ENCODE measurements at regions not wholly inside any gene's neighbourhood (a gene's known extent, or its start where the extent isn't known, plus 50 kb on each side); places are given as distances from the start of the nearest gene placed in this dataset.

DNA sequence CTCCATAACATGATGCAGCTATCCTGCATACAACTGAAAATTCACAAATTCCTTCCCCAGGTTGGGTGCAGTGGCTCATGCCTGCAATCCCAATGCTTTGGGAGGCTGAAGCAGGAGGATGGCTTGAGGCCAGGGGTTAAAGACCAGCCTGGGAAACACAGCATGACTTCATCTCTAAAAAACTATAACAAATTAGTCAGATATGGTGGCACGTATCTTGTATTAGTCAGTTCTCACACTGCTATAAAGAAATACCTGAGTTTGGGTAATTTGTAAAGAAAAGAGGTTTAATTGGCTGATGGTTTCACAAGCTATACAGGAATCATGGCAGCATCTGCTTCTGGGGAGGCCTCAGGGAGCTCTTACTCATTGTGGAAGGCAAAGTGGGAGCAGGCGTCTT is 56.4 kb upstream of the DAPK1 start:
- Histone ChIP-seq H3K4me2 (ENCODE audit: control insufficient read depth, extremely low read depth, insufficient read depth, low read depth, low read length) (no peak overlapping the region), H3K36me3 (ENCODE audit: control insufficient read depth in 2 of 2, extremely low read depth in 1 of 2, insufficient read depth in 2 of 2, low read length in 2 of 2) (no peaks in the 10 kb centered on the region), H2AFZ (ENCODE audit: control insufficient read depth, low read length) (no peak overlapping the region), H3K79me2 (ENCODE audit: control insufficient read depth, insufficient read depth, low read length) (no peaks in the 10 kb centered on the region), H3K27ac (ENCODE audit: control insufficient read depth, insufficient read depth, low read length) (no peak overlapping the region), H3K27me3 (ENCODE audit: control insufficient read depth, extremely low read depth, insufficient read depth, low read length) (no peaks in the 10 kb centered on the region), H3K9ac (ENCODE audit: control insufficient read depth, extremely low read depth, insufficient read depth, low read length) (no peak overlapping the region), H3K4me3 (ENCODE audit: control insufficient read depth in 2 of 3, extremely low read depth in 1 of 3, insufficient read depth in 2 of 3, low read depth in 1 of 3, low read length in 3 of 3) (no peak overlapping the region), H3K9me1 (ENCODE audit: control insufficient read depth, extremely low read depth, insufficient read depth, low read length) (no peaks in the 10 kb centered on the region), H3K4me1 (ENCODE audit: control insufficient read depth, extremely low read depth, insufficient read depth, low read length) (no peaks in the 10 kb centered on the region), H4K20me1 (ENCODE audit: control insufficient read depth, extremely low read depth, insufficient read depth, low read length) (no peaks in the 10 kb centered on the region), H3K9me3 (ENCODE audit: control insufficient read depth, low read depth, low read length) (no peaks in the 10 kb centered on the region)
- TF ChIP-seq, protein P1, sequence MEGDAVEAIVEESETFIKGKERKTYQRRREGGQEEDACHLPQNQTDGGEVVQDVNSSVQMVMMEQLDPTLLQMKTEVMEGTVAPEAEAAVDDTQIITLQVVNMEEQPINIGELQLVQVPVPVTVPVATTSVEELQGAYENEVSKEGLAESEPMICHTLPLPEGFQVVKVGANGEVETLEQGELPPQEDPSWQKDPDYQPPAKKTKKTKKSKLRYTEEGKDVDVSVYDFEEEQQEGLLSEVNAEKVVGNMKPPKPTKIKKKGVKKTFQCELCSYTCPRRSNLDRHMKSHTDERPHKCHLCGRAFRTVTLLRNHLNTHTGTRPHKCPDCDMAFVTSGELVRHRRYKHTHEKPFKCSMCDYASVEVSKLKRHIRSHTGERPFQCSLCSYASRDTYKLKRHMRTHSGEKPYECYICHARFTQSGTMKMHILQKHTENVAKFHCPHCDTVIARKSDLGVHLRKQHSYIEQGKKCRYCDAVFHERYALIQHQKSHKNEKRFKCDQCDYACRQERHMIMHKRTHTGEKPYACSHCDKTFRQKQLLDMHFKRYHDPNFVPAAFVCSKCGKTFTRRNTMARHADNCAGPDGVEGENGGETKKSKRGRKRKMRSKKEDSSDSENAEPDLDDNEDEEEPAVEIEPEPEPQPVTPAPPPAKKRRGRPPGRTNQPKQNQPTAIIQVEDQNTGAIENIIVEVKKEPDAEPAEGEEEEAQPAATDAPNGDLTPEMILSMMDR (optimal IDR thresholded peaks at IDR 0.05 in 1 of 3, IDR thresholded peaks at IDR 0.05 in 1 of 3, conservative IDR thresholded peaks at IDR 0.05 in 1 of 3; ENCODE audit: extremely low read depth in 1 of 3, insufficient read depth in 2 of 3, low read length in 3 of 3): no peak
- no peak for TF ChIP-seq EZH2 (IDR thresholded peaks at IDR 0.05; ENCODE audit: low read length)
- dilution Hi-C loops (cut with MboI; ENCODE audit: extremely low pct_ligation_motif_present, low sequenced_read_pairs): no loop called here
- DNase-seq (ENCODE audit: low read depth, low spot score) (no peak), FAIRE-seq (no peak)

DNA sequence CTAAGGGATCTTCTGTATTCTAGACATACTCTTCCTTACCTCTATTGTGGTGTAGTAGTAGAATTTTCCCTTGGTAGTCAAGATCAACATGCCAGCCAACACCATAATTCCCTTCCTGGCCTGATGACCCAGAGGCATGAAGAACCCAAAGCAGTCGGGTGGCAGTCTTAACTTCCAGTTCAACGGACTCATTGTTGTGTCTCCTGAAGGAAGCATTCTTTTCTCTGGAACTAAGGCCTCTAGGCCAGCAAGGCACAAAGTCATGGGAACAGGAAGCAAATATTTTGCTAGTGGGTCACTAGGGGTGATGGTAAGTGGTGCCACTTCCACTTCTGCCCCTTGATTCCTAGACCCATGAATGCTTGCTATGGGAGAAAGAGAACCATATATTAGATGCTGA is 55.2 kb upstream of the DAPK1 start:
- Histone ChIP-seq H3K4me3 (ENCODE audit: control insufficient read depth in 2 of 3, extremely low read depth in 1 of 3, insufficient read depth in 2 of 3, low read depth in 1 of 3, low read length in 3 of 3) (no peak overlapping the region), H3K27ac (ENCODE audit: control insufficient read depth, insufficient read depth, low read length) (no peak overlapping the region), H4K20me1 (ENCODE audit: control insufficient read depth, extremely low read depth, insufficient read depth, low read length) (no peaks in the 10 kb centered on the region), H3K36me3 (ENCODE audit: control insufficient read depth in 2 of 2, extremely low read depth in 1 of 2, insufficient read depth in 2 of 2, low read length in 2 of 2) (no peaks in the 10 kb centered on the region), H3K9me3 (ENCODE audit: control insufficient read depth, low read depth, low read length) (no peaks in the 10 kb centered on the region), H2AFZ (ENCODE audit: control insufficient read depth, low read length) (no peak overlapping the region), H3K9ac (ENCODE audit: control insufficient read depth, extremely low read depth, insufficient read depth, low read length) (no peak overlapping the region), H3K4me2 (ENCODE audit: control insufficient read depth, extremely low read depth, insufficient read depth, low read depth, low read length) (no peak overlapping the region), H3K79me2 (ENCODE audit: control insufficient read depth, insufficient read depth, low read length) (no peaks in the 10 kb centered on the region), H3K27me3 (ENCODE audit: control insufficient read depth, extremely low read depth, insufficient read depth, low read length) (no peaks in the 10 kb centered on the region), H3K9me1 (ENCODE audit: control insufficient read depth, extremely low read depth, insufficient read depth, low read length) (no peaks in the 10 kb centered on the region), H3K4me1 (ENCODE audit: control insufficient read depth, extremely low read depth, insufficient read depth, low read length) (no peaks in the 10 kb centered on the region)
- FAIRE-seq (no peak), DNase-seq (ENCODE audit: low read depth, low spot score) (no peak)
- dilution Hi-C loops (cut with MboI; ENCODE audit: extremely low pct_ligation_motif_present, low sequenced_read_pairs): no loop called here
- TF ChIP-seq EZH2 (IDR thresholded peaks at IDR 0.05; ENCODE audit: low read length): no peak
- TF ChIP-seq, protein P1 (optimal IDR thresholded peaks at IDR 0.05 in 1 of 3, IDR thresholded peaks at IDR 0.05 in 1 of 3, conservative IDR thresholded peaks at IDR 0.05 in 1 of 3; ENCODE audit: extremely low read depth in 1 of 3, insufficient read depth in 2 of 3, low read length in 3 of 3): no peak
